ENCODE measurements at regions not wholly inside any gene's neighbourhood (a gene's known extent, or its start where the extent isn't known, plus 50 kb on each side); places are given as distances from the start of the nearest gene placed in this dataset.

DNA sequence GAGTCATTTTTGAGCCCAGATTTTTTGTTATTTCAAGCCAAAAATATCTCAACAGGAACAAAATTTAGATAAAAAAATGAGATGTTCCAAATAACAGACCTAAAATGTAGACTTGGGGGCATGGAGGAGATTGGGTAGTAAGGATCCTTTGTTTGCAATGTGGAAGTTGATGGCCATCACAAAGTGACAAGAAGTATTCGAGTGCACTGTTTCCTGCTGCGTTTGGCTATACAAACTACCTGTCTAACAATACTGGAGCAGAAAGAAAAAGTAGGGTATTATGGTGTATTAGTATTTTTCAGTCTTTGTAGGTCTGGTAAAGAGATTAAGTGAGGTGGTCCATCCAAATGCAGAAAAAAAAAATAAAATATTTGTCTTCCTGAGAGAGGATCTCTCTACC is 284.2 kb downstream of the C3orf38 start:
- Histone ChIP-seq H3K4me3 (no peak overlapping the region), H3K9ac (ENCODE audit: insufficient read length) (no peak overlapping the region), H3K36me3 (ENCODE audit: insufficient read depth, low read length) (no peaks in the 10 kb centered on the region), H3K9me3 (ENCODE audit: low read depth, low read length) (no peaks in the 10 kb centered on the region; the same call in 1 of the 2 replicates), H3K27ac (no peak overlapping the region)
- DNase-seq (ENCODE audit: low read depth, low spot score): no peak
- TF ChIP-seq POLR2AphosphoS5 (IDR thresholded peaks at IDR 0.05; ENCODE audit: borderline replicate concordance, low read depth, low read length) (no peak), EZH2 (IDR thresholded peaks at IDR 0.05) (no peak), FOXP2 (optimal IDR thresholded peaks at IDR 0.05; ENCODE audit: control extremely low read depth, extremely low read length, insufficient read depth) (no peak)

DNA sequence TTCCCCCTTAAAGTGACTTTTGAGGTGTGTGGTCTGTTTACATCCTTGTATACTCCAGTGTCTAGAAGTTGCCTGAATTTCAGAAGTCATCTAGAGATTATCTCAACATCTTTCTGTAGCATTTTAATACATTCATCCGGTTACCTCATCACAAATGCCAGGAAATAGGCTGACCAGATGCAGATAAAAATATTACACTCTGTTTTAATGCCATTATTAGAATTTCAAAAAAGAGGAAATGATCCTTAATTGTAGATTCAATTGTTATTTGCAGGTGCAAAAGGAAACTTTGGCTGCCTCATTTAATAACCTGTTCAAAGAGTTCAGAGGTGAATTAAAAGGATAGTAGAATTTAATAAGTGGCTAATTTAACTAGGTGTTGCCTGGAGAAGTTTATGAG is 290.9 kb downstream of the C3orf38 start:
- H3K27ac ChIP-seq: no peak overlapping the region
- no peaks in the 10 kb centered on the region for H3K36me3 ChIP-seq (ENCODE audit: insufficient read depth, low read length)
- no peak for TF ChIP-seq EZH2 (IDR thresholded peaks at IDR 0.05)
- TF ChIP-seq POLR2AphosphoS5 (IDR thresholded peaks at IDR 0.05; ENCODE audit: borderline replicate concordance, low read depth, low read length): no peak
- no peak for TF ChIP-seq FOXP2 (optimal IDR thresholded peaks at IDR 0.05; ENCODE audit: control extremely low read depth, extremely low read length, insufficient read depth)
- no peak overlapping the region for H3K9ac ChIP-seq (ENCODE audit: insufficient read length)
- no peaks in the 10 kb centered on the region for H3K9me3 ChIP-seq (ENCODE audit: low read depth, low read length)
- H3K4me3 ChIP-seq: no peak overlapping the region
- no peak for DNase-seq (ENCODE audit: low read depth, low spot score)

GRCh38 chr3:88443066-88443465 is 293.3 kb downstream of the C3orf38 start:
- Histone ChIP-seq H3K27ac (no peak overlapping the region), H3K9ac (ENCODE audit: insufficient read length) (no peak overlapping the region), H3K9me3 (ENCODE audit: low read depth, low read length) (no peaks in the 10 kb centered on the region), H3K36me3 (ENCODE audit: insufficient read depth, low read length) (no peaks in the 10 kb centered on the region), H3K4me3 (no peak overlapping the region)
- no peak for TF ChIP-seq EZH2 (IDR thresholded peaks at IDR 0.05)
- TF ChIP-seq POLR2AphosphoS5 (IDR thresholded peaks at IDR 0.05; ENCODE audit: borderline replicate concordance, low read depth, low read length): no peak
- no peak for TF ChIP-seq FOXP2 (optimal IDR thresholded peaks at IDR 0.05; ENCODE audit: control extremely low read depth, extremely low read length, insufficient read depth)
- no peak for DNase-seq (ENCODE audit: low read depth, low spot score)

DNA sequence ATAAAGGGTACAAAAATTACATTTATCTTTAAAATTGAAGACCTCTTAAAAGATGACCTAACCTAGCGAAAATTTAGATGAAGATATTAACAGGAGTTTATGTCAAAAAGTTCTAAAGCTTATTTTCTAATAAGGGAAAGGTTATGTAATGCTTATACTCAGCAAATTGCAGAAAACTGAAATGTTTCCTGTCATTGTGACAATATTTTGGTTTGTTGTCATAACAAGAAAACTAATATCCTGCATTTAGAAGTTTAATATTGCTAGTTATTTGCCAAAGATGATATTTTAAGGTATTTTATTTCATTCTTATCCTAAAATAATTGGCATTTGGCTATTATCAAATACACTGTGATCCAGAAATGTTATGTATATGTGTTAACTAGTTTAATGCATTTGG is 294.5 kb downstream of the C3orf38 start:
- H3K36me3 ChIP-seq (ENCODE audit: insufficient read depth, low read length): no peaks in the 10 kb centered on the region
- DNase-seq (ENCODE audit: low read depth, low spot score): no peak
- no peak overlapping the region for H3K27ac ChIP-seq
- H3K4me3 ChIP-seq: no peak overlapping the region
- TF ChIP-seq POLR2AphosphoS5 (IDR thresholded peaks at IDR 0.05; ENCODE audit: borderline replicate concordance, low read depth, low read length) (no peak), FOXP2 (optimal IDR thresholded peaks at IDR 0.05; ENCODE audit: control extremely low read depth, extremely low read length, insufficient read depth) (no peak), EZH2 (IDR thresholded peaks at IDR 0.05) (no peak)
- no peaks in the 10 kb centered on the region for H3K9me3 ChIP-seq (ENCODE audit: low read depth, low read length)
- H3K9ac ChIP-seq (ENCODE audit: insufficient read length): no peak overlapping the region

DNA sequence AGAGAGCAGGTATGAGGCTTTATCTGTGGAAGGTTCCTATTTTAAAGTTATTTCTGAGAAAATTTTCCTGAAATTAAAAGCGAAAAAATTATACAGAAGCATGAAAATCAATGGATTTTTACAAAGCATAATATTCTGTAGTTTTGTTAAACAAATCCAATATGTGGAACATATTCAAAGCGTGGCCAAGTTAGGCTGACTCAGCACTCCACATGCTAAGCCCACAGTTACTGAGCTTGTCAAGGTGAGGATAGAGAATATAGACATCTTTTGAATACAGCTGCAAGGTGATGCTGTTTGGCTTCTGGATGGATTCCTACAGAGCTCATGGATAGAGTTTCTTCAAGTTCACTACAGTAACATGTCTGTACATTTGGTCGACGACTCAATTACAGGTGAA is 302.5 kb downstream of the C3orf38 start:
- Histone ChIP-seq H3K36me3 (ENCODE audit: insufficient read depth, low read length) (no peaks in the 10 kb centered on the region; the same call in 1 of the 2 replicates), H3K4me3 (no peak overlapping the region), H3K9ac (ENCODE audit: insufficient read length) (no peak overlapping the region), H3K9me3 (ENCODE audit: low read depth, low read length) (no peaks in the 10 kb centered on the region), H3K27ac (no peak overlapping the region)
- TF ChIP-seq POLR2AphosphoS5 (IDR thresholded peaks at IDR 0.05; ENCODE audit: borderline replicate concordance, low read depth, low read length) (no peak), EZH2 (IDR thresholded peaks at IDR 0.05) (no peak), FOXP2 (optimal IDR thresholded peaks at IDR 0.05; ENCODE audit: control extremely low read depth, extremely low read length, insufficient read depth) (no peak)
- no peak for DNase-seq (ENCODE audit: low read depth, low spot score)

DNA sequence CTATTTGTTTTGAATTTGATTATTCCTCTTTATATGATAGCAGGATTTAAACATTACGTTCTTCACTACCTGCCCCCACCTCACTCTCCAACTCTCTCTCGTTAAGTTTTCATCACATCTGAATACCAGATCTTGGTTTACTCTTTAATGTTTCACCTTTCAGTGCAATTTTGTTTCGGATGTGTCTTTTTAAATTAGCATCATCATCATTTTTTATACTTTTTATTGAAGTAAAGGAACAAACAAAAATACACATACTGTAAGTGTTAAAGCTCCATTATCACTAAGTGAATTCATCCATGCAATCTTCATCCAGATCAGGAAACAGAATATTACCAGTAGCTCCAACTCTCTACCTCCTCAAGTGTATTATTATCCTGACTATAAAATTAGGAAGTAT is 310.6 kb downstream of the C3orf38 start:
- no peak for DNase-seq (ENCODE audit: low read depth, low spot score)
- H3K36me3 ChIP-seq (ENCODE audit: insufficient read depth, low read length): no peaks in the 10 kb centered on the region; the same call in 1 of the 2 replicates
- H3K27ac ChIP-seq: no peak overlapping the region
- H3K9me3 ChIP-seq (ENCODE audit: low read depth, low read length): no peaks in the 10 kb centered on the region
- TF ChIP-seq POLR2AphosphoS5 (IDR thresholded peaks at IDR 0.05; ENCODE audit: borderline replicate concordance, low read depth, low read length): no peak
- TF ChIP-seq FOXP2 (optimal IDR thresholded peaks at IDR 0.05; ENCODE audit: control extremely low read depth, extremely low read length, insufficient read depth): no peak
- no peak for TF ChIP-seq EZH2 (IDR thresholded peaks at IDR 0.05)
- no peak overlapping the region for H3K9ac ChIP-seq (ENCODE audit: insufficient read length)
- H3K4me3 ChIP-seq: no peak overlapping the region

- H3K9ac ChIP-seq (ENCODE audit: insufficient read length): no peak overlapping the region
- no peak overlapping the region for H3K4me3 ChIP-seq
- no peaks in the 10 kb centered on the region for H3K9me3 ChIP-seq (ENCODE audit: low read depth, low read length)
- TF ChIP-seq POLR2AphosphoS5 (IDR thresholded peaks at IDR 0.05; ENCODE audit: borderline replicate concordance, low read depth, low read length) (no peak), EZH2 (IDR thresholded peaks at IDR 0.05) (no peak), FOXP2 (optimal IDR thresholded peaks at IDR 0.05; ENCODE audit: control extremely low read depth, extremely low read length, insufficient read depth) (no peak)
- no peak for DNase-seq (ENCODE audit: low read depth, low spot score)
- H3K36me3 ChIP-seq (ENCODE audit: insufficient read depth, low read length): no peaks in the 10 kb centered on the region
- H3K27ac ChIP-seq: no peak overlapping the region
Observed at GRCh38 chr3:88462230-88462629, 312.5 kb downstream of the C3orf38 start.

DNA sequence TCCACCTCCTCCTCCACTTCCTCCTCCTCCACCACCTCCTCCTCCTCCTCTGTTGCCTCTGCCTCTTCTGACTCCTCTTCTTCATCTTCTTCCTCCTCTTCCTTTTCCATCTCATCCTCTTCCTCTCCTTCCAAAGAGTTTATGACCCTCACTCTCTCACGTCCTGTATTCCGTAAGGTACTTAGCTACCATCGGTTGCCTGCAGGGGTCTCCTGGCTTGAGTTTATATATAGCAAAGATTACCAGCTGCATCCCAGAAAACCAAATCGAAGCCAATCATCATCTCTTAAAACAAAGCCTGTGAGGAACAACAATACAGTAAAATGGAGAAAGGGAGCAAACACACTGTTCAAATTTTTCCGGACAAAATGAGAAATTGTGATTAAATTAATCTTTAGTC is 317.4 kb downstream of the C3orf38 start:
- no peak for DNase-seq (ENCODE audit: low read depth, low spot score)
- no peak overlapping the region for H3K27ac ChIP-seq
- H3K9ac ChIP-seq (ENCODE audit: insufficient read length): no peak overlapping the region
- H3K36me3 ChIP-seq (ENCODE audit: insufficient read depth, low read length): no peaks in the 10 kb centered on the region
- H3K9me3 ChIP-seq (ENCODE audit: low read depth, low read length): no peaks in the 10 kb centered on the region
- H3K4me3 ChIP-seq: no peak overlapping the region
- no peak for TF ChIP-seq EZH2 (IDR thresholded peaks at IDR 0.05)
- TF ChIP-seq FOXP2 (optimal IDR thresholded peaks at IDR 0.05; ENCODE audit: control extremely low read depth, extremely low read length, insufficient read depth): no peak
- no peak for TF ChIP-seq POLR2AphosphoS5 (IDR thresholded peaks at IDR 0.05; ENCODE audit: borderline replicate concordance, low read depth, low read length)

DNA sequence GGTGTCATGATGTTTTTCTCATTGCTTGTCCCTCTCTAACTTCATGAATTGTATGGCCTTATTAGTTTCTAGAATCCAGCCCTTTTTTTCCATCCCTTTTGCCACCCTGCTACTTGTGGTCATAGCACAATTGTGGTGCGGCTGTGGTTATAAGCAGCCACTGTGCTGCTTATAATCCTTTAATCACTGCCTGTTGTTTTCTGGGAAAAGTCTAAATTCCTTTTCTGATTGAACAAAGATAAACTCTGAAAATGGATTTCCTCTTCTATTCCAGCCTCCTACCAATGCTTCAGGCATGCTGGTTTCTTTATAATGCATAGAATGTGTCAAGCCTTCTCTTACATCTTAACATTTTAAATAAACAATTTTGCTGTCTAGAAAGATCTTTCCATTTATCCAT is 319.5 kb downstream of the C3orf38 start:
- H3K36me3 ChIP-seq (ENCODE audit: insufficient read depth, low read length): no peaks in the 10 kb centered on the region
- DNase-seq (ENCODE audit: low read depth, low spot score): no peak
- no peak for TF ChIP-seq EZH2 (IDR thresholded peaks at IDR 0.05)
- no peak for TF ChIP-seq FOXP2 (optimal IDR thresholded peaks at IDR 0.05; ENCODE audit: control extremely low read depth, extremely low read length, insufficient read depth)
- no peak for TF ChIP-seq POLR2AphosphoS5 (IDR thresholded peaks at IDR 0.05; ENCODE audit: borderline replicate concordance, low read depth, low read length)
- no peak overlapping the region for H3K4me3 ChIP-seq
- H3K27ac ChIP-seq: no peak overlapping the region
- no peaks in the 10 kb centered on the region for H3K9me3 ChIP-seq (ENCODE audit: low read depth, low read length)
- no peak overlapping the region for H3K9ac ChIP-seq (ENCODE audit: insufficient read length)

Measured in SK-N-MC (cell line).